Hepatocyte (in vitro differentiated cells): ENCODE measurements at regions not wholly inside any gene's neighbourhood (a gene's known extent, or its start where the extent isn't known, plus 50 kb on each side); places are given as distances from the start of the nearest gene placed in this dataset.

ENCODE experiments used
- DNase-seq: peaks from one replicate; pipeline ENCODE4 v3.0.0-alpha.2; 2016; ENCODE audit warnings: low spot score
- H2AFZ ChIP-seq: fragments of 200-600 bp; sonication (generic); 2 replicates; pipeline ENCODE4 v1.6.0; 2016; ENCODE audit warnings: antibody characterized with exemption, mild to moderate bottlenecking
- H3K27ac ChIP-seq: fragments of 200-600 bp; sonication (generic); 2 replicates; pipeline ENCODE4 v1.5.1; 2016; ENCODE audit warnings: mild to moderate bottlenecking
- H3K27me3 ChIP-seq: fragments of 200-600 bp; sonication (generic); 2 replicates; pipeline ENCODE4 v1.6.1; 2016
- H3K36me3 ChIP-seq: fragments of 200-600 bp; sonication (generic); replicated peaks from 2 replicates; pipeline ENCODE4 v1.5.1; 2016; ENCODE audit warnings: low read depth; ENCODE audit not compliant: insufficient read depth
- H3K4me1 ChIP-seq: fragments of 200-600 bp; sonication (generic); 2 replicates; pipeline ENCODE4 v1.5.1; 2016; ENCODE audit warnings: mild to moderate bottlenecking, moderate library complexity; ENCODE audit not compliant: insufficient read depth
- H3K4me2 ChIP-seq: fragments of 200-600 bp; sonication (generic); 2 replicates; pipeline ENCODE4 v1.6.0; 2016
- H3K4me3 ChIP-seq: fragments of 200-600 bp; sonication (generic); 2 replicates; pipeline ENCODE4 v1.5.1; 2016; ENCODE audit warnings: mild to moderate bottlenecking
- H3K79me2 ChIP-seq: fragments of 200-600 bp; sonication (generic); 2 replicates; pipeline ENCODE4 v1.6.0; 2017; ENCODE audit warnings: mild to moderate bottlenecking
- H3K9me2 ChIP-seq: fragments of 200-600 bp; sonication (generic); replicated peaks from 2 replicates; pipeline ENCODE4 v1.6.0; 2017; ENCODE audit warnings: mild to moderate bottlenecking; ENCODE audit not compliant: insufficient read depth
- H3K9me3 ChIP-seq: fragments of 200-600 bp; sonication (generic); 2 replicates; pipeline ENCODE4 v1.5.1; 2016; ENCODE audit warnings: low read depth, mild to moderate bottlenecking
- H4K20me1 ChIP-seq: fragments of 200-600 bp; sonication (generic); 2 replicates; pipeline ENCODE4 v1.6.0; 2016; ENCODE audit warnings: mild to moderate bottlenecking; ENCODE audit not compliant: insufficient read depth, poor library complexity, severe bottlenecking
- CTCF ChIP-seq: fragments of 200-600 bp; sonication (generic); IDR thresholded peaks from 2 replicates; pipeline ENCODE4 v1.5.1; 2016; ENCODE audit warnings: antibody characterized with exemption, mild to moderate bottlenecking; ENCODE audit not compliant: poor library complexity
- EZH2 ChIP-seq: fragments of 200-600 bp; sonication (generic); IDR thresholded peaks from 2 replicates; pipeline ENCODE4 v1.6.1; 2016; ENCODE audit warnings: antibody characterized with exemption, mild to moderate bottlenecking, borderline replicate concordance
- EZH2phosphoT487 ChIP-seq: fragments of 200-600 bp; sonication (generic); IDR thresholded peaks from one replicate; pipeline ENCODE4 v1.6.1; 2018; ENCODE audit warnings: antibody characterized with exemption, mild to moderate bottlenecking, low read depth, moderate library complexity; ENCODE audit not compliant: unreplicated experiment, severe bottlenecking
- WGBS: methylation state at CpG from one replicate; pipeline ENCODE4 v1.1.6; 2016; ENCODE audit warnings: low lambda C conversion rate; ENCODE audit errors: missing lambda C conversion rate; 5-methylcytosine and 5-hydroxymethylcytosine counted together

GRCh38 chr13:76552807-76553206, 333.4 kb downstream of the KCTD12 start:
- Histone ChIP-seq H3K27me3 (no peaks in the 10 kb centered on the region), H3K9me2 (no peaks in the 10 kb centered on the region), H4K20me1 (no peaks in the 10 kb centered on the region), H3K4me2 (no peak overlapping the region), H3K36me3 (no peaks in the 10 kb centered on the region), H3K4me3 (no peak overlapping the region), H3K9me3 (no peaks in the 10 kb centered on the region), H3K4me1 (no peaks in the 10 kb centered on the region), H3K79me2 (no peaks in the 10 kb centered on the region), H2AFZ (no peak overlapping the region), H3K27ac (no peak overlapping the region)
- no peak for DNase-seq
- TF ChIP-seq CTCF: no peak
- no peak for TF ChIP-seq EZH2phosphoT487
- TF ChIP-seq EZH2: no peak
- WGBS: 64% methylated on average over 1 of the region's 1 CpG

DNA sequence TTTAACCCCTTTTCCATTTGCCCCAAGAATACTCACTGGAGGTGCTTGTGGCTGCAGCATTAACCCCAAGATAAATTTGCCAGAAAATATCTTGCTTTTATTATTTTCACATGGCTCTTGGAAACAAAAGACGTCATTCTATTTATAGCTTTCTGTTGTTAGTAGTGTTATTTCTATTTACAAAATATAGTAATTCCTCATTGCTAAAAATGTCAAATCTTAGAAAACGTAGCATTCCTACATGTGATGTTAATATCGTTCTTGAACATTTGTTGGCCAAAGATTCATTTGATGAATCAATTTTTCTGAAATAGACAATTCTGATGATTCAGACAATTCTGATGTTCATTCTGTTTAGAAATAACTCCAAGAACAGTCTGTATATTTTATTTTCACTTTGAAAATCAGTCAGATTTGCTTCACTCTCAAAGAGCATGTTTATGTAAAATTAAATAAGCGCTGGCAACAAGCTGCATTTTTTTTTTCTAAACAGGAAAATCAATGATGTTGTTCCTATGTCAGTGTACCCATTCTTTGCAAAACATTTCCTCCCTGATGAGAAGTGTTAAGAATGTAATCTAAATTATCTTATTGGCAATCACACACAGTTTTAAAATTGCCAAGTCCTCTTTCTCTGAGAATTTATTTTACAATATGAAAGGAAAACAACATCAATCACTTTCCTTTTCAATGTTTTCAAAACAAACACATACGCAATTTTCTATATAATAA, 334.0 kb downstream of the KCTD12 start:
- no peaks in the 10 kb centered on the region for H3K27me3 ChIP-seq
- no peaks in the 10 kb centered on the region for H3K9me3 ChIP-seq
- WGBS: 86% methylated on average over 5 of the region's 5 CpGs
- H3K79me2 ChIP-seq: no peaks in the 10 kb centered on the region
- no peak overlapping the region for H3K4me3 ChIP-seq
- H3K4me2 ChIP-seq: no peak overlapping the region
- H3K4me1 ChIP-seq: no peaks in the 10 kb centered on the region
- TF ChIP-seq EZH2: no peak
- TF ChIP-seq EZH2phosphoT487: no peak
- TF ChIP-seq CTCF: no peak
- no peaks in the 10 kb centered on the region for H4K20me1 ChIP-seq
- no peaks in the 10 kb centered on the region for H3K36me3 ChIP-seq
- H2AFZ ChIP-seq: no peak overlapping the region
- no peak overlapping the region for H3K27ac ChIP-seq
- no peaks in the 10 kb centered on the region for H3K9me2 ChIP-seq
- no peak for DNase-seq

DNA sequence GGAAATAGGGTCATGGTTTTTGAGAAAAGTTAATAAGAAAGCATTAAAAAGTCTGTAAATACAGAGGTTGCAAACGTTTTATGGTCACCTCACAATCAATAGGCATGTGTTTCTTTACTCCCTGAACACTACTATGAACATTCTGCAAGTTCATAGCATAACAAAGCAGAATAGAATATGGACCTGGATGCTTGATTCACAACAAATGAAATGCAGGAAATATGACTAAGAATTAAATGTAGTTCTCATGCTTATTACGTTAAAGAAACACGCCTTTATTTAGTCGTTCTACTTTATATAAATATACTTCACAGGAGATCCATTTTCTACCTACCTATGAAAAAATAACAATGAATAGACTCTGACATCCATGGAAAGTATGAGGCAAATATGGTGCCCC, 344.0 kb downstream of the KCTD12 start:
- H3K4me1 ChIP-seq: no peaks in the 10 kb centered on the region
- H2AFZ ChIP-seq: no peak overlapping the region
- H3K9me2 ChIP-seq: no peaks in the 10 kb centered on the region
- no peak for DNase-seq
- no peak overlapping the region for H3K27ac ChIP-seq
- H3K4me2 ChIP-seq: no peak overlapping the region
- no peak overlapping the region for H3K4me3 ChIP-seq
- no peaks in the 10 kb centered on the region for H3K9me3 ChIP-seq
- H3K27me3 ChIP-seq: no peaks in the 10 kb centered on the region
- TF ChIP-seq CTCF: no peak
- TF ChIP-seq EZH2phosphoT487: no peak
- TF ChIP-seq EZH2: no peak
- H3K79me2 ChIP-seq: no peaks in the 10 kb centered on the region
- no peaks in the 10 kb centered on the region for H3K36me3 ChIP-seq
- H4K20me1 ChIP-seq: no peaks in the 10 kb centered on the region
- WGBS: 71% methylated on average over 4 of the region's 4 CpGs
